AG04449 (cell line): ENCODE measurements at regions not wholly inside any gene's neighbourhood (a gene's known extent, or its start where the extent isn't known, plus 50 kb on each side); places are given as distances from the start of the nearest gene placed in this dataset.
"Not testable (repeated sequence)": the region's sequence is repeated elsewhere in the genome, so short reads cannot be mapped to it uniquely, and the experiment has no call there.

Source experiments
- CTCF ChIA-PET: fragments of 350-600 bp; formaldehyde crosslinking; extraction: SDS; loops from one replicate; lab custom pipeline; 2021; ENCODE audit warnings: antibody characterized with exemption; lab: Yijun Ruan, JAX
- POLR2A ChIA-PET: fragments of 400-600, 350-600 bp; formaldehyde crosslinking; extraction: SDS; loops from one replicate; lab custom pipeline; 2020; ENCODE audit warnings: antibody characterized with exemption, inconsistent platforms; lab: Yijun Ruan, JAX
- DNase-seq: peaks from one replicate; pipeline ENCODE4 v3.0.0-alpha.2; 2010; ENCODE audit warnings: low read depth, low spot score
- H3K4me3 ChIP-seq: 2 replicates; pipeline ENCODE4 v1.5.1; 2011; ENCODE audit warnings: low read depth, mild to moderate bottlenecking, control low read depth, low read length
- CTCF ChIP-seq: IDR thresholded peaks from one replicate; pipeline ENCODE4 v1.5.1; 2011; ENCODE audit warnings: mild to moderate bottlenecking, moderate library complexity, low read length, control low read depth, inconsistent platforms; ENCODE audit not compliant: insufficient read depth; ENCODE audit errors: missing control alignments

GRCh38 chr10:121276822-121277221, 321.4 kb downstream of the FGFR2 start:
- CTCF ChIA-PET = no interaction called here
- H3K4me3 ChIP-seq = no peak overlapping the region
- no peak for DNase-seq
- POLR2A ChIA-PET = no interaction called here
- TF ChIP-seq CTCF = no peak

GRCh38 chr10:121278386-121278785, 319.9 kb downstream of the FGFR2 start:
- DNase-seq, H3K4me3 ChIP-seq, POLR2A ChIA-PET, CTCF ChIA-PET: not testable (repeated sequence)

DNA sequence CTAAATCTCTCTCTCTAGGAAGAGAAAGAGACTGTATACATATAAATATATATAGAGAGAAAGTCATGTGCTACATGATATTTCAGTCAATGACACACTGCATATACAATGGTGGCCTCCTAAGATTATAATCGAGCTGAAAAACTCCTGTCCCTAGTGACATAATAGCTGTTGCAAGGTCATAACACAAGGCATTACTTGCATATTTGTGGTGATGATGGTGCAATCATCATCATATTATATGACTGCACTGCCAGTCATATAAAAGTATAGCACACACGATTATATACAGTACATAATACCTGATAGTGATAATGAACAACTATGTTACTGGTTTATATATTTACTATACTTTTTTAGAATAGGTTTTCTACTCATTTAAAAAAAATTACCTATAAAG, 316.7 kb downstream of the FGFR2 start:
- CTCF ChIA-PET = no interaction called here
- no peak for DNase-seq
- TF ChIP-seq CTCF = no peak
- POLR2A ChIA-PET = no interaction called here
- no peak overlapping the region for H3K4me3 ChIP-seq

- no peak overlapping the region for H3K4me3 ChIP-seq
- no peak for DNase-seq
- TF ChIP-seq CTCF = no peak
- ChIA-PET CTCF (no interaction called here), POLR2A (no interaction called here)
These were observed 316.0 kb downstream of the FGFR2 start for GRCh38 chr10:121282264-121282663.

GRCh38 chr10:121282797-121283515, 315.3 kb downstream of the FGFR2 start:
- no peak for DNase-seq
- POLR2A ChIA-PET = no interaction called here
- no peak for TF ChIP-seq CTCF
- CTCF ChIA-PET = no interaction called here
- no peak overlapping the region for H3K4me3 ChIP-seq

- ChIA-PET CTCF (no interaction called here), POLR2A (no interaction called here)
- H3K4me3 ChIP-seq = no peak overlapping the region
- no peak for TF ChIP-seq CTCF
- no peak for DNase-seq
These were observed 313.3 kb downstream of the FGFR2 start for GRCh38 chr10:121284936-121285335.
